ENCODE measurements at regions not wholly inside any gene's neighbourhood (a gene's known extent, or its start where the extent isn't known, plus 50 kb on each side); places are given as distances from the start of the nearest gene placed in this dataset.

DNA sequence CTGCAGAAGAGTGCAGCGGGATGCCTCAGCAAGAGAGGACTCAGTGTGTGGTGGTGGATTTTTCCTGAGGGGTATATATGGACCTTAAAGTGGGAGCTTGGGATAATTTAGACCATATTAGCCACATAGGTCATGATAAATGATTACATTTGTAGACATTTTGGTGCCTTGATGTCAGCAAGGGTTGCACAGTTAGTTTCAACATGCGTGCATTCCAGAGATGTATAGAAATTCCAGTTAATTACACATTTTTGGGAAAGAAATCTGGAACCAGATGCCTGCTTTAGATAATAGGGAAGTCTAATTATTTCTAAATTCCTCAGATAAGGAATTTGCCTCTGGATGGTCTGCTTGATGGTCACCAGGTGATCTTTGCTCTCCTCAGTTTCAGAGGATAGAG, 440.6 kb upstream of the PAPPA start:
- Histone ChIP-seq H3K9me3 (no peaks in the 10 kb centered on the region), H3K27ac (ENCODE audit: low read depth in 2 of 2, low read length in 1 of 2) (no peak overlapping the region), H3K4me3 (ENCODE audit: low read depth in 2 of 2, low read length in 1 of 2) (no peak overlapping the region), H3K79me2 (ENCODE audit: insufficient read depth) (no peaks in the 10 kb centered on the region), H3K4me1 (ENCODE audit: control insufficient read depth in 1 of 2, insufficient read depth in 2 of 2, low read depth in 1 of 2, low read length in 1 of 2) (no peaks in the 10 kb centered on the region), H3F3A (replicated peaks; ENCODE audit: insufficient read depth) (peaks cover 3% of the 10 kb centered on the region), H3K27me3 (ENCODE audit: insufficient read depth) (no peaks in the 10 kb centered on the region), H2AFZ (ENCODE audit: low read depth) (no peak overlapping the region), H3K9me2 (no peaks in the 10 kb centered on the region), H3K4me2 (no peak overlapping the region), H3K36me3 (replicated peaks in 1 of 2; ENCODE audit: control insufficient read depth in 1 of 2, insufficient read depth in 2 of 2, low read length in 1 of 2) (no peaks in the 10 kb centered on the region), H3K9ac (no peak overlapping the region), H4K20me1 (ENCODE audit: insufficient read depth) (no peaks in the 10 kb centered on the region)
- DNase-seq, result no peak
- CTCF ChIA-PET, result interaction anchor here (0.5 kb wide), 1 partner anchor 158 kb away, joined by 3 read pairs; no protein-coding TSS in a partner anchor
- POLR2A ChIA-PET, result no interaction called here
- no peak for TF ChIP-seq CHD2 (IDR thresholded peaks at IDR 0.05; ENCODE audit: low read length, partially characterized antibody)
- TF ChIP-seq, protein P1, sequence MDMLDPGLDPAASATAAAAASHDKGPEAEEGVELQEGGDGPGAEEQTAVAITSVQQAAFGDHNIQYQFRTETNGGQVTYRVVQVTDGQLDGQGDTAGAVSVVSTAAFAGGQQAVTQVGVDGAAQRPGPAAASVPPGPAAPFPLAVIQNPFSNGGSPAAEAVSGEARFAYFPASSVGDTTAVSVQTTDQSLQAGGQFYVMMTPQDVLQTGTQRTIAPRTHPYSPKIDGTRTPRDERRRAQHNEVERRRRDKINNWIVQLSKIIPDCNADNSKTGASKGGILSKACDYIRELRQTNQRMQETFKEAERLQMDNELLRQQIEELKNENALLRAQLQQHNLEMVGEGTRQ (IDR thresholded peaks at IDR 0.05; ENCODE audit: borderline replicate concordance, low read depth, low read length), result no peak
- TF ChIP-seq NFIC (IDR thresholded peaks at IDR 0.05; ENCODE audit: borderline replicate concordance), result no peak
- TF ChIP-seq, protein P2, sequence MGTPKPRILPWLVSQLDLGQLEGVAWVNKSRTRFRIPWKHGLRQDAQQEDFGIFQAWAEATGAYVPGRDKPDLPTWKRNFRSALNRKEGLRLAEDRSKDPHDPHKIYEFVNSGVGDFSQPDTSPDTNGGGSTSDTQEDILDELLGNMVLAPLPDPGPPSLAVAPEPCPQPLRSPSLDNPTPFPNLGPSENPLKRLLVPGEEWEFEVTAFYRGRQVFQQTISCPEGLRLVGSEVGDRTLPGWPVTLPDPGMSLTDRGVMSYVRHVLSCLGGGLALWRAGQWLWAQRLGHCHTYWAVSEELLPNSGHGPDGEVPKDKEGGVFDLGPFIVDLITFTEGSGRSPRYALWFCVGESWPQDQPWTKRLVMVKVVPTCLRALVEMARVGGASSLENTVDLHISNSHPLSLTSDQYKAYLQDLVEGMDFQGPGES (IDR thresholded peaks at IDR 0.05; ENCODE audit: low read depth, low read length), result no peak
- no peak for TF ChIP-seq JUND (IDR thresholded peaks at IDR 0.05)
- WGBS (ENCODE audit: low lambda C conversion rate), result 92% methylated on average over 2 of the region's 2 CpGs

DNA sequence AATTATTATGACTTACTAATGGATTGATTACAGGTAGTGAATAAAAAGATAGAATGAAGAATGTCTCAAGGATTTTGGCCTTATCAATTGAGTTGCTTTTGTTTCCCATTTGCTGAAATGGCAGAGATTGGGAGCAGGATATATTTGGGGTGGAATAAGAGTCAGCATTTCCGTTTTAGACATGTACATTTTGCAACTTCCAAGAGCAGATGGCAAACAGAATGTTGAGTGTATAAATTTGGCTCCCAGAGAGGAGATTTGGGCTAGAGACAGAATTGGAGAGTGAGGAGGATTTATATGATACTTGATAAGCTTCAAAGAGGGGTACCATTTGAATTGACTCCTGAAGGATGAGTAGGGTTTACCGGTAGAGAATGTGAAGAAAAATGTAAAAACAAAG, 437.9 kb upstream of the PAPPA start:
- no peak overlapping the region for H3K27ac ChIP-seq (ENCODE audit: low read depth in 2 of 2, low read length in 1 of 2)
- no peak for DNase-seq

More for the DNA sequence above, 437.9 kb upstream of the PAPPA start:
- H3K4me2 ChIP-seq, result no peak overlapping the region
- H3K4me1 ChIP-seq (ENCODE audit: control insufficient read depth in 1 of 2, insufficient read depth in 2 of 2, low read depth in 1 of 2, low read length in 1 of 2), result no peaks in the 10 kb centered on the region
- no peaks in the 10 kb centered on the region for H3K79me2 ChIP-seq (ENCODE audit: insufficient read depth)
- no peaks in the 10 kb centered on the region for H3K27me3 ChIP-seq (ENCODE audit: insufficient read depth)
- H3F3A ChIP-seq (replicated peaks; ENCODE audit: insufficient read depth), result peaks cover 3% of the 10 kb centered on the region
- no peaks in the 10 kb centered on the region for H3K36me3 ChIP-seq (replicated peaks in 1 of 2; ENCODE audit: control insufficient read depth in 1 of 2, insufficient read depth in 2 of 2, low read length in 1 of 2)
- H3K9ac ChIP-seq, result no peak overlapping the region
- ChIA-PET CTCF (no interaction called here), POLR2A (no interaction called here)
- TF ChIP-seq CHD2 (IDR thresholded peaks at IDR 0.05; ENCODE audit: low read length, partially characterized antibody) (no peak), TEAD4 (IDR thresholded peaks at IDR 0.05; ENCODE audit: borderline replicate concordance, insufficient read depth) (no peak), JUND (IDR thresholded peaks at IDR 0.05) (no peak), FOXM1 (IDR thresholded peaks at IDR 0.05; ENCODE audit: low read depth) (no peak), EZH2phosphoT487 (IDR thresholded peaks at IDR 0.05; ENCODE audit: borderline replicate concordance, low read depth) (no peak), EP300 (IDR thresholded peaks at IDR 0.05; ENCODE audit: borderline replicate concordance in 1 of 2, low read depth in 1 of 2, low read length in 1 of 2) (no peak), SMC3 (IDR thresholded peaks at IDR 0.05; ENCODE audit: low read depth, low read length) (no peak), GABPA (IDR thresholded peaks at IDR 0.05; ENCODE audit: low read depth) (no peak), GATA2 (CRISPR knock-in tag; IDR thresholded peaks at IDR 0.05) (no peak), RFX5 (IDR thresholded peaks at IDR 0.05; ENCODE audit: low read length) (no peak)
- TF ChIP-seq, protein P2 (IDR thresholded peaks at IDR 0.05; ENCODE audit: low read depth, low read length), result no peak
- TF ChIP-seq, protein P1 (IDR thresholded peaks at IDR 0.05; ENCODE audit: borderline replicate concordance, low read depth, low read length), result no peak
- TF ChIP-seq, protein P3, sequence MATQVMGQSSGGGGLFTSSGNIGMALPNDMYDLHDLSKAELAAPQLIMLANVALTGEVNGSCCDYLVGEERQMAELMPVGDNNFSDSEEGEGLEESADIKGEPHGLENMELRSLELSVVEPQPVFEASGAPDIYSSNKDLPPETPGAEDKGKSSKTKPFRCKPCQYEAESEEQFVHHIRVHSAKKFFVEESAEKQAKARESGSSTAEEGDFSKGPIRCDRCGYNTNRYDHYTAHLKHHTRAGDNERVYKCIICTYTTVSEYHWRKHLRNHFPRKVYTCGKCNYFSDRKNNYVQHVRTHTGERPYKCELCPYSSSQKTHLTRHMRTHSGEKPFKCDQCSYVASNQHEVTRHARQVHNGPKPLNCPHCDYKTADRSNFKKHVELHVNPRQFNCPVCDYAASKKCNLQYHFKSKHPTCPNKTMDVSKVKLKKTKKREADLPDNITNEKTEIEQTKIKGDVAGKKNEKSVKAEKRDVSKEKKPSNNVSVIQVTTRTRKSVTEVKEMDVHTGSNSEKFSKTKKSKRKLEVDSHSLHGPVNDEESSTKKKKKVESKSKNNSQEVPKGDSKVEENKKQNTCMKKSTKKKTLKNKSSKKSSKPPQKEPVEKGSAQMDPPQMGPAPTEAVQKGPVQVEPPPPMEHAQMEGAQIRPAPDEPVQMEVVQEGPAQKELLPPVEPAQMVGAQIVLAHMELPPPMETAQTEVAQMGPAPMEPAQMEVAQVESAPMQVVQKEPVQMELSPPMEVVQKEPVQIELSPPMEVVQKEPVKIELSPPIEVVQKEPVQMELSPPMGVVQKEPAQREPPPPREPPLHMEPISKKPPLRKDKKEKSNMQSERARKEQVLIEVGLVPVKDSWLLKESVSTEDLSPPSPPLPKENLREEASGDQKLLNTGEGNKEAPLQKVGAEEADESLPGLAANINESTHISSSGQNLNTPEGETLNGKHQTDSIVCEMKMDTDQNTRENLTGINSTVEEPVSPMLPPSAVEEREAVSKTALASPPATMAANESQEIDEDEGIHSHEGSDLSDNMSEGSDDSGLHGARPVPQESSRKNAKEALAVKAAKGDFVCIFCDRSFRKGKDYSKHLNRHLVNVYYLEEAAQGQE (IDR thresholded peaks at IDR 0.05; ENCODE audit: low read depth, low read length), result no peak
- TF ChIP-seq, protein P4, sequence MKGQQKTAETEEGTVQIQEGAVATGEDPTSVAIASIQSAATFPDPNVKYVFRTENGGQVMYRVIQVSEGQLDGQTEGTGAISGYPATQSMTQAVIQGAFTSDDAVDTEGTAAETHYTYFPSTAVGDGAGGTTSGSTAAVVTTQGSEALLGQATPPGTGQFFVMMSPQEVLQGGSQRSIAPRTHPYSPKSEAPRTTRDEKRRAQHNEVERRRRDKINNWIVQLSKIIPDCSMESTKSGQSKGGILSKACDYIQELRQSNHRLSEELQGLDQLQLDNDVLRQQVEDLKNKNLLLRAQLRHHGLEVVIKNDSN (IDR thresholded peaks at IDR 0.05; ENCODE audit: borderline replicate concordance, low read depth), result no peak
- no peak overlapping the region for H3K4me3 ChIP-seq (ENCODE audit: low read depth in 2 of 2, low read length in 1 of 2)
- no peaks in the 10 kb centered on the region for H3K9me2 ChIP-seq
- 56% methylated on average over 2 of the region's 2 CpGs for WGBS (ENCODE audit: low lambda C conversion rate)
- no peaks in the 10 kb centered on the region for H4K20me1 ChIP-seq (ENCODE audit: insufficient read depth)
- no peak overlapping the region for H2AFZ ChIP-seq (ENCODE audit: low read depth)
- no peaks in the 10 kb centered on the region for H3K9me3 ChIP-seq

All from SK-N-SH (cell line).